ENCODE measurements at regions not wholly inside any gene's neighbourhood (a gene's known extent, or its start where the extent isn't known, plus 50 kb on each side); places are given as distances from the start of the nearest gene placed in this dataset.

GRCh38 chr3:127419182-127419581 is 131.3 kb upstream of the PRR20G start:
- H3K27ac ChIP-seq: no peak overlapping the region
- H3K36me3 ChIP-seq: no peaks in the 10 kb centered on the region
- DNase-seq (no peak), ATAC-seq (no peak)
- no peak overlapping the region for H3K4me3 ChIP-seq
- no peaks in the 10 kb centered on the region for H3K4me1 ChIP-seq
- TF ChIP-seq POLR2A (IDR thresholded peaks at IDR 0.05) (no peak), CTCF (IDR thresholded peaks at IDR 0.05) (no peak)
- intact Hi-C loops (cut with DNase I): no loop called here
- 58% methylated on average over 2 of the region's 5 CpGs for WGBS (ENCODE audit: insufficient coverage, low coverage, low lambda C conversion rate, missing lambda C conversion rate)
- H3K27me3 ChIP-seq: no peaks in the 10 kb centered on the region
- H3K9me3 ChIP-seq: no peaks in the 10 kb centered on the region

- TF ChIP-seq CTCF (IDR thresholded peaks at IDR 0.05) (no peak), POLR2A (IDR thresholded peaks at IDR 0.05) (no peak)
- DNase-seq (no peak), ATAC-seq (no peak)
- Histone ChIP-seq H3K9me3 (no peaks in the 10 kb centered on the region), H3K27me3 (no peaks in the 10 kb centered on the region), H3K4me3 (no peak overlapping the region), H3K4me1 (no peaks in the 10 kb centered on the region), H3K27ac (no peak overlapping the region), H3K36me3 (no peaks in the 10 kb centered on the region)
- WGBS (ENCODE audit: insufficient coverage, low coverage, low lambda C conversion rate, missing lambda C conversion rate): 47% methylated on average over 4 of the region's 4 CpGs
- intact Hi-C loops (cut with DNase I): no loop called here
Measured at GRCh38 chr3:127418560-127419147, 130.8 kb upstream of the PRR20G start.

GRCh38 chr3:127417709-127418559 is 130.1 kb upstream of the PRR20G start:
- 27% methylated on average over 9 of the region's 10 CpGs for WGBS (ENCODE audit: insufficient coverage, low coverage, low lambda C conversion rate, missing lambda C conversion rate)
- TF ChIP-seq CTCF (IDR thresholded peaks at IDR 0.05): no peak
- no peak for TF ChIP-seq POLR2A (IDR thresholded peaks at IDR 0.05)
- H3K4me3 ChIP-seq: no peak overlapping the region
- H3K36me3 ChIP-seq: no peaks in the 10 kb centered on the region
- no peak overlapping the region for H3K27ac ChIP-seq
- no peaks in the 10 kb centered on the region for H3K9me3 ChIP-seq
- DNase-seq (no peak), ATAC-seq (no peak)
- intact Hi-C loops (cut with DNase I): no loop called here
- H3K27me3 ChIP-seq: no peaks in the 10 kb centered on the region
- H3K4me1 ChIP-seq: no peaks in the 10 kb centered on the region

GRCh38 chr3:127413871-127414270 is 126.0 kb upstream of the PRR20G start:
- DNase-seq (no peak), ATAC-seq (peak in 1 of 4 donors; percentile 13)
- Histone ChIP-seq H3K27me3 (no peaks in the 10 kb centered on the region), H3K36me3 (no peaks in the 10 kb centered on the region), H3K9me3 (no peaks in the 10 kb centered on the region), H3K4me3 (no peak overlapping the region), H3K4me1 (no peaks in the 10 kb centered on the region), H3K27ac (no peak overlapping the region)
- TF ChIP-seq CTCF (IDR thresholded peaks at IDR 0.05) (no peak), POLR2A (IDR thresholded peaks at IDR 0.05) (no peak)
- intact Hi-C loops (cut with DNase I): no loop called here
- WGBS (ENCODE audit: insufficient coverage, low coverage, low lambda C conversion rate, missing lambda C conversion rate): 22% methylated on average over 2 of the region's 2 CpGs
